ENCODE measurements at regions not wholly inside any gene's neighbourhood (a gene's known extent, or its start where the extent isn't known, plus 50 kb on each side); places are given as distances from the start of the nearest gene placed in this dataset.
"Not testable (repeated sequence)": the region's sequence is repeated elsewhere in the genome, so short reads cannot be mapped to it uniquely, and the experiment has no call there.

DNA sequence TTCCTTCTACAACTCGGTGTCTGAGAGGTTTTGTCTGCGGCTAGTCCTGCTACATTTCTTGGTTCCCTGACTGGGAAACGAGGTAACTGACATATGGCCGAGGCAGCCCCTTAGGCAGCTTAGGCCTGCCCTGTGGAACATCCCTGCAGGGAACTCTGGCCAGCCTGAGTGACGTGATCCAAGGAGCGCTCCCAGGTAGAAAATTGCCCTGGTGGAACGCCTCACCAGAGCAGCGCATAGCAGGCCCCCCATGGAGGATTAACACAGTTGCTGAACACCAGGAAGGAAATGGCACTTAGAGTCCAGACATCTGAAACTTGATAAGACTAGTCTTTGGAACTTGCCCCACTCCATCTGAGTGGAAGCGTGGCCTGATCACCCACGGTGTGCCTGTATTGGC is 837.4 kb upstream of the NDST4 start:
- TF ChIP-seq, protein P1, sequence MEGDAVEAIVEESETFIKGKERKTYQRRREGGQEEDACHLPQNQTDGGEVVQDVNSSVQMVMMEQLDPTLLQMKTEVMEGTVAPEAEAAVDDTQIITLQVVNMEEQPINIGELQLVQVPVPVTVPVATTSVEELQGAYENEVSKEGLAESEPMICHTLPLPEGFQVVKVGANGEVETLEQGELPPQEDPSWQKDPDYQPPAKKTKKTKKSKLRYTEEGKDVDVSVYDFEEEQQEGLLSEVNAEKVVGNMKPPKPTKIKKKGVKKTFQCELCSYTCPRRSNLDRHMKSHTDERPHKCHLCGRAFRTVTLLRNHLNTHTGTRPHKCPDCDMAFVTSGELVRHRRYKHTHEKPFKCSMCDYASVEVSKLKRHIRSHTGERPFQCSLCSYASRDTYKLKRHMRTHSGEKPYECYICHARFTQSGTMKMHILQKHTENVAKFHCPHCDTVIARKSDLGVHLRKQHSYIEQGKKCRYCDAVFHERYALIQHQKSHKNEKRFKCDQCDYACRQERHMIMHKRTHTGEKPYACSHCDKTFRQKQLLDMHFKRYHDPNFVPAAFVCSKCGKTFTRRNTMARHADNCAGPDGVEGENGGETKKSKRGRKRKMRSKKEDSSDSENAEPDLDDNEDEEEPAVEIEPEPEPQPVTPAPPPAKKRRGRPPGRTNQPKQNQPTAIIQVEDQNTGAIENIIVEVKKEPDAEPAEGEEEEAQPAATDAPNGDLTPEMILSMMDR (IDR thresholded peaks at IDR 0.05; ENCODE audit: borderline replicate concordance, extremely low read depth, insufficient read depth): no peak
- H3K9ac ChIP-seq (ENCODE audit: low read length in 3 of 3): no peak overlapping the region
- intact Hi-C loops (cut with DNase I): no loop called here
- DNase-seq: no peak
- FAIRE-seq: no peak
- no peak overlapping the region for H3K4me3 ChIP-seq (ENCODE audit: low read length in 3 of 3)
- no peak overlapping the region for H3K27ac ChIP-seq (ENCODE audit: low read depth in 2 of 2, low read length in 2 of 2)
- no peaks in the 10 kb centered on the region for H3K4me1 ChIP-seq (ENCODE audit: control insufficient read depth in 2 of 3, insufficient read depth in 2 of 3, low read depth in 1 of 3, low read length in 3 of 3)
- no peaks in the 10 kb centered on the region for H3K36me3 ChIP-seq (ENCODE audit: control insufficient read depth in 2 of 3, insufficient read depth in 3 of 3, low read length in 3 of 3)
- H3K9me3 ChIP-seq (ENCODE audit: control insufficient read depth in 2 of 3, insufficient read depth in 1 of 3, low read length in 3 of 3): no peaks in the 10 kb centered on the region
- H3K27me3 ChIP-seq (ENCODE audit: control insufficient read depth, insufficient read depth, low read length): no peaks in the 10 kb centered on the region

GRCh38 chr4:115949974-115950743 is 836.7 kb upstream of the NDST4 start:
- H3K36me3 ChIP-seq (ENCODE audit: control insufficient read depth in 2 of 3, insufficient read depth in 3 of 3, low read length in 3 of 3); H3K27ac ChIP-seq (ENCODE audit: low read depth in 2 of 2, low read length in 2 of 2); H3K4me1 ChIP-seq (ENCODE audit: control insufficient read depth in 2 of 3, insufficient read depth in 2 of 3, low read depth in 1 of 3, low read length in 3 of 3); H3K9ac ChIP-seq (ENCODE audit: low read length in 3 of 3); intact Hi-C loops (cut with DNase I); H3K9me3 ChIP-seq (ENCODE audit: control insufficient read depth in 2 of 3, insufficient read depth in 1 of 3, low read length in 3 of 3); H3K4me3 ChIP-seq (ENCODE audit: low read length in 3 of 3); H3K27me3 ChIP-seq (ENCODE audit: control insufficient read depth, insufficient read depth, low read length); DNase-seq; FAIRE-seq: not testable (repeated sequence)

DNA sequence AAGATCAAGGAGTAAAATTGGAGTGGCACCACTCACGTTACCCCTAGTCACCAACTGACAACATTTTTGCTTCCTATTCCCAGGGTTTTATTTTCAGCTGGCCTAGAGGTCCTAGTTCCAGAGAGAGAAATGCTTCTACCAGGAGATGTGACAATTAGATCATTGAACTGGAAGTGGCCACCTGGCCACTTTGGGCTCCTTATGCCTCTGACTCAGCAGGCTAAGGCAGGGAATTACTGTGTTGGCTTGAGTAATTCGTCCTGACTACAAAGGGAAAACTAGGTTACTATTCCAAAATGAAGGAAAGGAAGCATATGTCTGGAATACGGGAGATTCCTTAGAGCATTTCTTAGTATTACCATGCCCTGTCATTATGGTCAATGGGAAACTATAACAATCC is 831.6 kb upstream of the NDST4 start:
- no peaks in the 10 kb centered on the region for H3K36me3 ChIP-seq (ENCODE audit: control insufficient read depth in 2 of 3, insufficient read depth in 3 of 3, low read length in 3 of 3)
- TF ChIP-seq, protein P1 (IDR thresholded peaks at IDR 0.05; ENCODE audit: borderline replicate concordance, extremely low read depth, insufficient read depth): no peak
- intact Hi-C loops (cut with DNase I): no loop called here
- no peak for FAIRE-seq
- H3K4me1 ChIP-seq (ENCODE audit: control insufficient read depth in 2 of 3, insufficient read depth in 2 of 3, low read depth in 1 of 3, low read length in 3 of 3): no peaks in the 10 kb centered on the region
- no peaks in the 10 kb centered on the region for H3K27me3 ChIP-seq (ENCODE audit: control insufficient read depth, insufficient read depth, low read length)
- no peak overlapping the region for H3K27ac ChIP-seq (ENCODE audit: low read depth in 2 of 2, low read length in 2 of 2)
- H3K9ac ChIP-seq (ENCODE audit: low read length in 3 of 3): no peak overlapping the region
- no peak for DNase-seq
- no peak overlapping the region for H3K4me3 ChIP-seq (ENCODE audit: low read length in 3 of 3)
- peaks cover 0 to 5% (median 0%) of the 10 kb centered on the region in 3 donors for H3K9me3 ChIP-seq (ENCODE audit: control insufficient read depth in 2 of 3, insufficient read depth in 1 of 3, low read length in 3 of 3)

GRCh38 chr4:115944146-115944905 is 830.9 kb upstream of the NDST4 start:
- FAIRE-seq (no peak), DNase-seq (no peak)
- no peak overlapping the region for H3K27ac ChIP-seq (ENCODE audit: low read depth in 2 of 2, low read length in 2 of 2)
- H3K4me3 ChIP-seq (ENCODE audit: low read length in 3 of 3): no peak overlapping the region
- H3K9ac ChIP-seq (ENCODE audit: low read length in 3 of 3): no peak overlapping the region
- H3K9me3 ChIP-seq (ENCODE audit: control insufficient read depth in 2 of 3, insufficient read depth in 1 of 3, low read length in 3 of 3): peaks cover 0 to 5% (median 0%) of the 10 kb centered on the region in 3 donors
- no peaks in the 10 kb centered on the region for H3K36me3 ChIP-seq (ENCODE audit: control insufficient read depth in 2 of 3, insufficient read depth in 3 of 3, low read length in 3 of 3)
- H3K27me3 ChIP-seq (ENCODE audit: control insufficient read depth, insufficient read depth, low read length): no peaks in the 10 kb centered on the region
- no peaks in the 10 kb centered on the region for H3K4me1 ChIP-seq (ENCODE audit: control insufficient read depth in 2 of 3, insufficient read depth in 2 of 3, low read depth in 1 of 3, low read length in 3 of 3)
- intact Hi-C loops (cut with DNase I): no loop called here
- TF ChIP-seq, protein P1 (IDR thresholded peaks at IDR 0.05; ENCODE audit: borderline replicate concordance, extremely low read depth, insufficient read depth): no peak

Measured in kidney (tissue), 13 donors.